Erythroblast (primary cell): ENCODE measurements at regions not wholly inside any gene's neighbourhood (a gene's known extent, or its start where the extent isn't known, plus 50 kb on each side); places are given as distances from the start of the nearest gene placed in this dataset.

Experiments
- GATA1 ChIP-seq: IDR thresholded peaks from 2 replicates; pipeline ENCODE4 v1.6.1; 2011; ENCODE audit warnings: low read depth, mild to moderate bottlenecking, control low read depth, low read length, moderate library complexity
- POLR2A ChIP-seq: IDR thresholded peaks from 2 replicates; pipeline ENCODE4 v1.6.1; 2011; ENCODE audit warnings: mild to moderate bottlenecking, low read length

DNA sequence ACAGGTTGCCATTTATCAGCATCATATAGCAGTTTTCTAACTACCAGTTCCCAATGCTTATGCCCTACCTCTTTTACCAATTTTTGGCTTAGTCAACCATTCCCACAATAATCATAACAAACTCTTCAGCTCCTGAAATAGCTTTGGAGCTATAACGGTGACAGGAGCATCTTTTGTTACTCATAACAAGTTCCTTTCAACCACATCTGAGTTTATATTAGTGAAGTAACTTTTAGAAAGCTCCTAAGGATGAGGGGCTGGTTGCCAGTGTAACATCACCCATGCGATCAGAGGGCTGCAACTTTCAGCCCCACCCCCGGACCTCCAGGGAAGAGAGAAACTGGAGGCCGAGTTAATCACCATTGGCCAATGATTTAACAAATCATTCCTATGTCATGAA, 495.3 kb upstream of the RASGRP1 start:
- no peak for TF ChIP-seq POLR2A
- no peak for TF ChIP-seq GATA1
